ENCODE measurements at regions not wholly inside any gene's neighbourhood (a gene's known extent, or its start where the extent isn't known, plus 50 kb on each side); places are given as distances from the start of the nearest gene placed in this dataset.
"Not testable (repeated sequence)": the region's sequence is repeated elsewhere in the genome, so short reads cannot be mapped to it uniquely, and the experiment has no call there.

GRCh38 chr11:57913715-57914704, 109.7 kb upstream of the OR9Q1 start:
- DNase-seq (ENCODE audit: low read depth, low spot score), result no peak

- DNase-seq (ENCODE audit: low read depth, low spot score), result no peak
These were observed 106.0 kb upstream of the OR9Q1 start for GRCh38 chr11:57917632-57918031.

- DNase-seq (ENCODE audit: low read depth, low spot score), result no peak
These were observed 102.7 kb upstream of the OR9Q1 start for GRCh38 chr11:57920971-57921370.

GRCh38 chr11:57932105-57932504, 91.6 kb upstream of the OR9Q1 start:
- no peak for DNase-seq (ENCODE audit: low read depth, low spot score)

GRCh38 chr11:57935402-57936049, 88.2 kb upstream of the OR9Q1 start:
- no peak for DNase-seq (ENCODE audit: low read depth, low spot score)

GRCh38 chr11:57936050-57936418, 87.6 kb upstream of the OR9Q1 start:
- no peak for DNase-seq (ENCODE audit: low read depth, low spot score)

GRCh38 chr11:57937431-57937830, 86.2 kb upstream of the OR9Q1 start:
- DNase-seq (ENCODE audit: low read depth, low spot score), result no peak

- no peak for DNase-seq (ENCODE audit: low read depth, low spot score)
These were observed 85.3 kb upstream of the OR9Q1 start for GRCh38 chr11:57938351-57938750.

GRCh38 chr11:57940044-57940756, 83.5 kb upstream of the OR9Q1 start:
- DNase-seq (ENCODE audit: low read depth, low spot score), result no peak

- DNase-seq (ENCODE audit: low read depth, low spot score), result no peak
These were observed 81.8 kb upstream of the OR9Q1 start for GRCh38 chr11:57941875-57942274.

- no peak for DNase-seq (ENCODE audit: low read depth, low spot score)
These were observed 80.9 kb upstream of the OR9Q1 start for GRCh38 chr11:57942808-57943207.

GRCh38 chr11:57943766-57944165, 79.9 kb upstream of the OR9Q1 start:
- DNase-seq (ENCODE audit: low read depth, low spot score), result not testable (repeated sequence)

GRCh38 chr11:57946628-57947027, 77.1 kb upstream of the OR9Q1 start:
- DNase-seq (ENCODE audit: low read depth, low spot score), result no peak

- DNase-seq (ENCODE audit: low read depth, low spot score), result no peak
These were observed 59.0 kb upstream of the OR9Q1 start for GRCh38 chr11:57964660-57965059.

- no peak for DNase-seq (ENCODE audit: low read depth, low spot score)
These were observed 52.2 kb upstream of the OR9Q1 start for GRCh38 chr11:57971272-57972012.

- no peak for DNase-seq (ENCODE audit: low read depth, low spot score)
These were observed 51.7 kb upstream of the OR9Q1 start for GRCh38 chr11:57972013-57972367.

All from astrocyte of the hippocampus (primary cell).